K562 (cell line): ENCODE measurements at regions not wholly inside any gene's neighbourhood (a gene's known extent, or its start where the extent isn't known, plus 50 kb on each side); places are given as distances from the start of the nearest gene placed in this dataset.

Experiments
- JUNB ChIP-seq: fragments of 450-650 bp; formaldehyde crosslinking; conservative IDR thresholded peaks from 2 replicates; pipeline ENCODE4 v1.4.0; 2020; ENCODE audit warnings: mild to moderate bottlenecking
- POLR3A ChIP-seq: IDR thresholded peaks from 2 replicates; pipeline ENCODE4 v1.6.1; 2011; ENCODE audit warnings: borderline replicate concordance, mild to moderate bottlenecking, moderate library complexity; ENCODE audit not compliant: insufficient read length, insufficient read depth; ENCODE audit errors: extremely low read depth
- RAD21 ChIP-seq, 2 experiments: fragments of 250-450 bp in 1 of 2; fragments of 450-650 bp in 1 of 2; sonication (Bioruptor Pico) in 1 of 2; formaldehyde crosslinking in 1 of 2; IDR thresholded peaks in 1 of 2; conservative IDR thresholded peaks in 1 of 2; 2 replicates each; pipeline versions ENCODE4 v1.4.0 to v1.8.0; 2020 to 2022; ENCODE audit warnings: mild to moderate bottlenecking in 2 of 2, moderate library complexity in 1 of 2
- SLC30A9 ChIP-seq: fragments of 250-450 bp; sonication (Bioruptor Pico); IDR thresholded peaks from 2 replicates; pipeline ENCODE4 v1.8.0; 2022; ENCODE audit warnings: mild to moderate bottlenecking, moderate library complexity
- ZNF274 ChIP-seq: IDR thresholded peaks from 2 replicates; pipeline ENCODE4 v1.6.1; 2011; ENCODE audit warnings: low read depth, mild to moderate bottlenecking, low read length, moderate library complexity, borderline replicate concordance
- TF ChIP-seq, protein P1 (sequence below): fragments of 450-650 bp; IDR thresholded peaks from 2 replicates; pipeline ENCODE4 v1.6.1; 2017; ENCODE audit warnings: antibody characterized with exemption
- TF ChIP-seq, protein P2 (sequence below), 3 experiments: IDR thresholded peaks in 2 of 3; conservative IDR thresholded peaks in 1 of 3; 2 replicates each; pipeline ENCODE4 v1.5.1; 2011 to 2012; ENCODE audit warnings: low read length in 3 of 3, mild to moderate bottlenecking in 3 of 3, control low read depth in 2 of 3, improper control_type of control experiment in 1 of 3, inconsistent platforms in 1 of 3, low read depth in 1 of 3, mixed read lengths in 1 of 3, moderate library complexity in 1 of 3; ENCODE audit not compliant: insufficient read depth in 2 of 3
- TF ChIP-seq, protein P3 (sequence below): fragments of 250-450 bp; sonication (Bioruptor Pico); IDR thresholded peaks from 2 replicates; pipeline ENCODE4 v1.5.0; 2021
- TF ChIP-seq, protein P4 (sequence below): sonication (generic); formaldehyde crosslinking; IDR thresholded peaks from 2 replicates; pipeline ENCODE4 v1.5.0; 2020; ENCODE audit warnings: missing genetic modification reagents

DNA sequence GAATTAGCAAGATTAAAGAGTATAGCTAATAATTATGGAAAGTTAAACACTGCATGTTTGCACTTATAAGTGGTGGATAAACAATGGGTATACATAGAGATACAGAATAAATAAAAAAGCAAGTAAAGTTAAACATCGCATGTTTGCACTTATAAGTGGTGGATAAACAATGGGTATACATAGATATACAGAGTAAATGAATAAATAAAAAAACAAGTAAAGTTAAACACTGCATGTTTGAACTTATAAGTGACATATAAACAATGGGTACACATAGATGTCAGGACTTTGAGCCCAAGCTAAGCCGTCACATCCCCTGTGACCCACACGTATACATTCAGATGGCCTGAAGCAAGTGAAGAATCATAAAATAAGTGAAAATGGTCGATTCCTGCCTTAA, 1533.3 kb upstream of the SPRY2 start:
- TF ChIP-seq, protein P1, sequence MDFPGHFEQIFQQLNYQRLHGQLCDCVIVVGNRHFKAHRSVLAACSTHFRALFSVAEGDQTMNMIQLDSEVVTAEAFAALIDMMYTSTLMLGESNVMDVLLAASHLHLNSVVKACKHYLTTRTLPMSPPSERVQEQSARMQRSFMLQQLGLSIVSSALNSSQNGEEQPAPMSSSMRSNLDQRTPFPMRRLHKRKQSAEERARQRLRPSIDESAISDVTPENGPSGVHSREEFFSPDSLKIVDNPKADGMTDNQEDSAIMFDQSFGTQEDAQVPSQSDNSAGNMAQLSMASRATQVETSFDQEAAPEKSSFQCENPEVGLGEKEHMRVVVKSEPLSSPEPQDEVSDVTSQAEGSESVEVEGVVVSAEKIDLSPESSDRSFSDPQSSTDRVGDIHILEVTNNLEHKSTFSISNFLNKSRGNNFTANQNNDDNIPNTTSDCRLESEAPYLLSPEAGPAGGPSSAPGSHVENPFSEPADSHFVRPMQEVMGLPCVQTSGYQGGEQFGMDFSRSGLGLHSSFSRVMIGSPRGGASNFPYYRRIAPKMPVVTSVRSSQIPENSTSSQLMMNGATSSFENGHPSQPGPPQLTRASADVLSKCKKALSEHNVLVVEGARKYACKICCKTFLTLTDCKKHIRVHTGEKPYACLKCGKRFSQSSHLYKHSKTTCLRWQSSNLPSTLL = no peak
- TF ChIP-seq ZNF274 (no peak), SLC30A9 (CRISPR knock-in tag) (no peak), RAD21 (CRISPR knock-in tag; conservative IDR thresholded peaks at IDR 0.05 in 1 of 2, IDR thresholded peaks at IDR 0.05 in 1 of 2) (no peak), POLR3A (no peak), JUNB (CRISPR knock-in tag) (no peak)
- TF ChIP-seq, protein P2, sequence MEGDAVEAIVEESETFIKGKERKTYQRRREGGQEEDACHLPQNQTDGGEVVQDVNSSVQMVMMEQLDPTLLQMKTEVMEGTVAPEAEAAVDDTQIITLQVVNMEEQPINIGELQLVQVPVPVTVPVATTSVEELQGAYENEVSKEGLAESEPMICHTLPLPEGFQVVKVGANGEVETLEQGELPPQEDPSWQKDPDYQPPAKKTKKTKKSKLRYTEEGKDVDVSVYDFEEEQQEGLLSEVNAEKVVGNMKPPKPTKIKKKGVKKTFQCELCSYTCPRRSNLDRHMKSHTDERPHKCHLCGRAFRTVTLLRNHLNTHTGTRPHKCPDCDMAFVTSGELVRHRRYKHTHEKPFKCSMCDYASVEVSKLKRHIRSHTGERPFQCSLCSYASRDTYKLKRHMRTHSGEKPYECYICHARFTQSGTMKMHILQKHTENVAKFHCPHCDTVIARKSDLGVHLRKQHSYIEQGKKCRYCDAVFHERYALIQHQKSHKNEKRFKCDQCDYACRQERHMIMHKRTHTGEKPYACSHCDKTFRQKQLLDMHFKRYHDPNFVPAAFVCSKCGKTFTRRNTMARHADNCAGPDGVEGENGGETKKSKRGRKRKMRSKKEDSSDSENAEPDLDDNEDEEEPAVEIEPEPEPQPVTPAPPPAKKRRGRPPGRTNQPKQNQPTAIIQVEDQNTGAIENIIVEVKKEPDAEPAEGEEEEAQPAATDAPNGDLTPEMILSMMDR (IDR thresholded peaks at IDR 0.05 in 2 of 3, conservative IDR thresholded peaks at IDR 0.05 in 1 of 3; ENCODE audit: insufficient read depth in 2 of 3, low read depth in 1 of 3, low read length in 3 of 3) = no peak
- TF ChIP-seq, protein P3, sequence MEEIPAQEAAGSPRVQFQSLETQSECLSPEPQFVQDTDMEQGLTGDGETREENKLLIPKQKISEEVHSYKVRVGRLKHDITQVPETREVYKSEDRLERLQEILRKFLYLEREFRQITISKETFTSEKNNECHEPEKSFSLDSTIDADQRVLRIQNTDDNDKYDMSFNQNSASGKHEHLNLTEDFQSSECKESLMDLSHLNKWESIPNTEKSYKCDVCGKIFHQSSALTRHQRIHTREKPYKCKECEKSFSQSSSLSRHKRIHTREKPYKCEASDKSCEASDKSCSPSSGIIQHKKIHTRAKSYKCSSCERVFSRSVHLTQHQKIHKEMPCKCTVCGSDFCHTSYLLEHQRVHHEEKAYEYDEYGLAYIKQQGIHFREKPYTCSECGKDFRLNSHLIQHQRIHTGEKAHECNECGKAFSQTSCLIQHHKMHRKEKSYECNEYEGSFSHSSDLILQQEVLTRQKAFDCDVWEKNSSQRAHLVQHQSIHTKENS (CRISPR knock-in tag) = no peak
- TF ChIP-seq, protein P4, sequence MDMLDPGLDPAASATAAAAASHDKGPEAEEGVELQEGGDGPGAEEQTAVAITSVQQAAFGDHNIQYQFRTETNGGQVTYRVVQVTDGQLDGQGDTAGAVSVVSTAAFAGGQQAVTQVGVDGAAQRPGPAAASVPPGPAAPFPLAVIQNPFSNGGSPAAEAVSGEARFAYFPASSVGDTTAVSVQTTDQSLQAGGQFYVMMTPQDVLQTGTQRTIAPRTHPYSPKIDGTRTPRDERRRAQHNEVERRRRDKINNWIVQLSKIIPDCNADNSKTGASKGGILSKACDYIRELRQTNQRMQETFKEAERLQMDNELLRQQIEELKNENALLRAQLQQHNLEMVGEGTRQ (CRISPR knock-in tag) = no peak
